ENCODE measurements at regions not wholly inside any gene's neighbourhood (a gene's known extent, or its start where the extent isn't known, plus 50 kb on each side); places are given as distances from the start of the nearest gene placed in this dataset.

DNA sequence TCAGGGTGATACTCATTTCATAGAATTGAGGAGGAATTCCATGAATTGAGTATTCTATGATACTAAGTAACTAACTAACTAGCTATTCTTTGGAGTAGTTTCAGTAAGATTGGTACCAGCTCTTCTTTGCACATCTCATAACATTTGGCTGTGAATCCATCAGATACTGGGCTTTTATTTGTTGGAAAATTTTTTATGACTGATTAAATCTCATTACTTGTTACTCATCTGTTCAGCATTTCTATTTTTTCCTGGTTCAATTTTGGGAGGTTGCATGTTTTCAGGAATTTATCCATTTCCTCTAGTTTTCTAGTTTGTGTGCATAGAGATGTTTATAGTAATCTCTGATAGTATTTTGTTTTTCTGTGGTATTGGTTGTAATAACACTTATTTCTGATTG is 70.8 kb upstream of the FREM3 start:
- Histone ChIP-seq H4K20me1 (ENCODE audit: insufficient read depth) (no peaks in the 10 kb centered on the region), H3K36me3 (ENCODE audit: control insufficient read depth in 1 of 2, insufficient read depth in 2 of 2, low read length in 2 of 2) (no peaks in the 10 kb centered on the region), H3K9ac (ENCODE audit: low read length) (no peak overlapping the region), H3K4me3 (replicated peaks in 1 of 2; ENCODE audit: low read depth in 1 of 2, low read length in 2 of 2) (no peak overlapping the region), H3K4me1 (ENCODE audit: control insufficient read depth in 1 of 2, insufficient read depth in 2 of 2, low read length in 2 of 2) (peaks cover 0 to 8% of the 10 kb centered on the region in 2 experiments; a peak in 3 of 4 replicates), H3K27me3 (ENCODE audit: insufficient read depth, low read length) (no peaks in the 10 kb centered on the region), H3K27ac (ENCODE audit: low read depth, low read length) (no peak overlapping the region), H3K4me2 (ENCODE audit: low read length) (no peak overlapping the region), H3K79me2 (ENCODE audit: insufficient read depth, low read length) (no peaks in the 10 kb centered on the region), H2AFZ (ENCODE audit: low read depth, low read length, poor library complexity, severe bottlenecking) (no peak overlapping the region), H3K9me3 (ENCODE audit: control insufficient read depth in 1 of 2, insufficient read depth in 1 of 2, low read depth in 1 of 2, low read length in 2 of 2) (no peaks in the 10 kb centered on the region), H3K9me2 (ENCODE audit: insufficient read depth) (no peaks in the 10 kb centered on the region)
- ATAC-seq: no peak
- DNase-seq (ENCODE audit: low read depth, low spot score): no peak
- ChIA-PET POLR2A (no interaction called here), CTCF (no interaction called here), RAD21 (ENCODE audit: low non-redundant PET in 1 of 2, low total read pairs in 2 of 2, uncharacterized antibody in 2 of 2, unreplicated experiment in 2 of 2) (no interaction called here)
- TF ChIP-seq REST (IDR thresholded peaks at IDR 0.05; ENCODE audit: low read depth): no peak
- no peak for TF ChIP-seq SIN3A (IDR thresholded peaks at IDR 0.05; ENCODE audit: low read depth)
- TF ChIP-seq POLR2AphosphoS5 (IDR thresholded peaks at IDR 0.05; ENCODE audit: low read depth, low read length): no peak
- no peak for TF ChIP-seq SRF (IDR thresholded peaks at IDR 0.05; ENCODE audit: low read depth)
- TF ChIP-seq ZFX (IDR thresholded peaks at IDR 0.05): no peak
- TF ChIP-seq ATF3 (IDR thresholded peaks at IDR 0.05): no peak
- TF ChIP-seq MAX (IDR thresholded peaks at IDR 0.05): no peak
- BruUV-seq (replicated peaks): no TSS peak
- intact Hi-C loops (cut with micrococcal nuclease): loop anchor here (5.0 kb wide), 1 partner anchor 371 kb away; the partner anchor contains the start of gene GYPA

Data from HCT116 (cell line).